DND-41 (cell line): ENCODE measurements at regions not wholly inside any gene's neighbourhood (a gene's known extent, or its start where the extent isn't known, plus 50 kb on each side); places are given as distances from the start of the nearest gene placed in this dataset.

Experiments
- ATAC-seq: fragments of 200-7000 bp; cut with Tn5 transposase; 3 replicates; pipeline ENCODE4 v1.9.1; 2021; ENCODE audit warnings: low read depth; ENCODE audit not compliant: insufficient read depth
- DNase-seq: peaks from one replicate; pipeline ENCODE4 v3.0.0-alpha.2; 2020
- H2AFZ ChIP-seq: 2 replicates; pipeline ENCODE4 v1.6.0; 2012; ENCODE audit warnings: low read depth, low read length
- H3K27ac ChIP-seq: 2 replicates; pipeline ENCODE4 v1.5.1; 2012; ENCODE audit warnings: low read length, inconsistent platforms
- H3K27me3 ChIP-seq: fragments of 200-600 bp; sonication (generic); 2 replicates; pipeline ENCODE4 v1.6.0; 2012; ENCODE audit warnings: low read length, mild to moderate bottlenecking, inconsistent platforms; ENCODE audit not compliant: insufficient read depth, poor library complexity
- H3K36me3 ChIP-seq: 2 replicates; pipeline ENCODE4 v1.5.1; 2012; ENCODE audit warnings: low read length, inconsistent platforms; ENCODE audit not compliant: insufficient read depth
- H3K4me1 ChIP-seq: 2 replicates; pipeline ENCODE4 v1.5.1; 2012; ENCODE audit warnings: mild to moderate bottlenecking, low read length; ENCODE audit not compliant: insufficient read depth
- H3K4me2 ChIP-seq: 2 replicates; pipeline ENCODE4 v1.6.0; 2012; ENCODE audit warnings: mild to moderate bottlenecking, moderate library complexity, low read length, inconsistent platforms; ENCODE audit not compliant: insufficient read depth
- H3K4me3 ChIP-seq, 2 experiments: fragments of 200-600 bp in 1 of 2; shearing (Covaris generic) in 1 of 2; 2 replicates each; pipeline ENCODE4 v1.5.1; 2012 to 2016; ENCODE audit warnings: inconsistent platforms in 2 of 2, low read length in 2 of 2, mild to moderate bottlenecking in 2 of 2, low read depth in 1 of 2, moderate library complexity in 1 of 2
- H3K79me2 ChIP-seq: 2 replicates; pipeline ENCODE4 v1.6.0; 2012; ENCODE audit warnings: low read length, inconsistent platforms; ENCODE audit not compliant: insufficient read depth
- H3K9ac ChIP-seq: 2 replicates; pipeline ENCODE4 v1.6.0; 2012; ENCODE audit warnings: low read depth, mild to moderate bottlenecking, inconsistent platforms, low read length, moderate library complexity
- H3K9me3 ChIP-seq: 2 replicates; pipeline ENCODE4 v1.5.1; 2012; ENCODE audit warnings: low read length, moderate library complexity, mild to moderate bottlenecking, inconsistent platforms; ENCODE audit not compliant: insufficient read depth, severe bottlenecking
- H4K20me1 ChIP-seq: 2 replicates; pipeline ENCODE4 v1.6.0; 2012; ENCODE audit warnings: low read length; ENCODE audit not compliant: insufficient read depth
- CTCF ChIP-seq: IDR thresholded peaks from 2 replicates; pipeline ENCODE4 v1.5.1; 2012; ENCODE audit warnings: borderline replicate concordance, low read length, moderate library complexity, mild to moderate bottlenecking; ENCODE audit not compliant: poor library complexity, severe bottlenecking; ENCODE audit errors: extremely low read depth
- EZH2 ChIP-seq: IDR thresholded peaks from 3 replicates; pipeline ENCODE4 v1.6.1; 2012; ENCODE audit warnings: borderline replicate concordance, low read depth, mild to moderate bottlenecking, moderate library complexity, low read length, inconsistent platforms; ENCODE audit not compliant: severe bottlenecking

GRCh38 chr3:65174713-65175112 lies 486.9 kb upstream of the ADAMTS9 start:
- H3K27ac ChIP-seq = no peak overlapping the region
- ATAC-seq = no peak

GRCh38 chr3:65173841-65174240 lies 486.0 kb upstream of the ADAMTS9 start:
- no peak for TF ChIP-seq CTCF
- TF ChIP-seq EZH2 = no peak
- no peaks in the 10 kb centered on the region for H3K27me3 ChIP-seq
- no peaks in the 10 kb centered on the region for H3K4me1 ChIP-seq
- no peak for DNase-seq
- no peaks in the 10 kb centered on the region for H3K9me3 ChIP-seq
- H3K9ac ChIP-seq = no peak overlapping the region
- no peak for ATAC-seq
- no peaks in the 10 kb centered on the region for H4K20me1 ChIP-seq
- no peaks in the 10 kb centered on the region for H3K79me2 ChIP-seq
- no peak overlapping the region for H3K4me2 ChIP-seq
- no peak overlapping the region for H3K4me3 ChIP-seq
- no peaks in the 10 kb centered on the region for H3K36me3 ChIP-seq
- no peak overlapping the region for H2AFZ ChIP-seq
- H3K27ac ChIP-seq = no peak overlapping the region

More at GRCh38 chr3:65174713-65175112, 486.9 kb upstream of the ADAMTS9 start:
- Histone ChIP-seq H2AFZ (no peak overlapping the region), H4K20me1 (no peaks in the 10 kb centered on the region), H3K4me3 (no peak overlapping the region), H3K27me3 (no peaks in the 10 kb centered on the region), H3K9ac (no peak overlapping the region), H3K9me3 (no peaks in the 10 kb centered on the region), H3K36me3 (no peaks in the 10 kb centered on the region), H3K4me2 (no peak overlapping the region), H3K4me1 (no peaks in the 10 kb centered on the region), H3K79me2 (no peaks in the 10 kb centered on the region)
- TF ChIP-seq CTCF (no peak), EZH2 (no peak)
- DNase-seq = no peak

GRCh38 chr3:65172209-65172608 lies 484.4 kb upstream of the ADAMTS9 start:
- Histone ChIP-seq H3K27me3 (no peaks in the 10 kb centered on the region), H3K9me3 (no peaks in the 10 kb centered on the region), H3K9ac (no peak overlapping the region), H3K79me2 (no peaks in the 10 kb centered on the region), H3K4me2 (no peak overlapping the region), H3K4me1 (no peaks in the 10 kb centered on the region), H3K36me3 (no peaks in the 10 kb centered on the region), H3K4me3 (no peak overlapping the region), H2AFZ (no peak overlapping the region), H4K20me1 (no peaks in the 10 kb centered on the region), H3K27ac (no peak overlapping the region)
- no peak for DNase-seq
- ATAC-seq = no peak
- TF ChIP-seq CTCF (no peak), EZH2 (no peak)

- DNase-seq (no peak), ATAC-seq (no peak)
- H3K27me3 ChIP-seq = no peaks in the 10 kb centered on the region
- no peaks in the 10 kb centered on the region for H3K79me2 ChIP-seq
- TF ChIP-seq EZH2 (no peak), CTCF (no peak)
- H3K9me3 ChIP-seq = no peaks in the 10 kb centered on the region
- no peaks in the 10 kb centered on the region for H3K36me3 ChIP-seq
- no peak overlapping the region for H3K27ac ChIP-seq
- no peaks in the 10 kb centered on the region for H4K20me1 ChIP-seq
- H2AFZ ChIP-seq = no peak overlapping the region
- no peak overlapping the region for H3K4me3 ChIP-seq
- no peak overlapping the region for H3K4me2 ChIP-seq
- H3K9ac ChIP-seq = no peak overlapping the region
- no peaks in the 10 kb centered on the region for H3K4me1 ChIP-seq
Measured at GRCh38 chr3:65170390-65171042, 482.7 kb upstream of the ADAMTS9 start.
